ENCODE measurements at regions not wholly inside any gene's neighbourhood (a gene's known extent, or its start where the extent isn't known, plus 50 kb on each side); places are given as distances from the start of the nearest gene placed in this dataset.

GRCh38 chr5:162231522-162231921 is 163.9 kb downstream of the GABRG2 start:
- TF ChIP-seq EZH2 (IDR thresholded peaks at IDR 0.05; ENCODE audit: borderline replicate concordance, low read depth, low read length, severe bottlenecking) (no peak), CTCF (IDR thresholded peaks at IDR 0.05; ENCODE audit: borderline replicate concordance, extremely low read depth, low read length, poor library complexity, severe bottlenecking) (no peak)

All from DND-41 (cell line).